BLaER1 treated with 17β-estradiol and CSF1 and Interleukin-3, amounts not matched to agents 10 nM and 100 nM (cell line): ENCODE measurements at regions not wholly inside any gene's neighbourhood (a gene's known extent, or its start where the extent isn't known, plus 50 kb on each side); places are given as distances from the start of the nearest gene placed in this dataset.

Experiments
- H3K27ac ChIP-seq, 11 experiments: shearing (Covaris generic); formaldehyde crosslinking; 2 replicates each; pipeline ENCODE4 v1.8.1; 2022
- H3K27me3 ChIP-seq, 11 experiments: shearing (Covaris generic); formaldehyde crosslinking; 2 replicates each; pipeline ENCODE4 v1.8.1; 2022
- H3K36me3 ChIP-seq, 11 experiments: shearing (Covaris generic); formaldehyde crosslinking; 2 replicates each; pipeline ENCODE4 v1.8.1; 2022
- H3K4me1 ChIP-seq, 10 experiments: shearing (Covaris generic); formaldehyde crosslinking; 2 replicates each; pipeline ENCODE4 v1.8.1; 2022
- H3K4me2 ChIP-seq, 11 experiments: shearing (Covaris generic); formaldehyde crosslinking; 2 replicates each; pipeline ENCODE4 v1.8.1; 2022
- H3K4me3 ChIP-seq, 10 experiments: shearing (Covaris generic); formaldehyde crosslinking; 2 replicates each; pipeline ENCODE4 v1.8.1; 2022
- H3K9ac ChIP-seq, 11 experiments: shearing (Covaris generic); formaldehyde crosslinking; 2 replicates each; pipeline ENCODE4 v1.8.1; 2022
- H3K9me3 ChIP-seq, 11 experiments: shearing (Covaris generic); formaldehyde crosslinking; replicated peaks in 1 of 11; 2 replicates each; pipeline ENCODE4 v1.8.1; 2022
- H4K20me1 ChIP-seq, 11 experiments: shearing (Covaris generic); formaldehyde crosslinking; 2 replicates each; pipeline ENCODE4 v1.8.1; 2022
- Cebpa-rat ChIP-seq, 11 experiments: shearing (Covaris generic); IDR thresholded peaks; 2 replicates each; pipeline ENCODE4 v1.8.1; 2022

- no peak for TF ChIP-seq Cebpa-rat (IDR thresholded peaks at IDR 0.05)
- Histone ChIP-seq H3K27ac (no peak overlapping the region), H4K20me1 (no peaks in the 10 kb centered on the region), H3K4me3 (no peak overlapping the region), H3K9me3 (peaks cover 0 to 12% (median 6%) of the 10 kb centered on the region in 11 experiments; a peak in 10 of 22 replicates), H3K4me1 (no peaks in the 10 kb centered on the region), H3K27me3 (no peaks in the 10 kb centered on the region), H3K36me3 (no peaks in the 10 kb centered on the region), H3K9ac (no peak overlapping the region), H3K4me2 (no peak overlapping the region)
Observed at GRCh38 chr20:59547596-59547995, 56.7 kb upstream of the PHACTR3 start.
